HG02588 (cell line): ENCODE measurements at regions not wholly inside any gene's neighbourhood (a gene's known extent, or its start where the extent isn't known, plus 50 kb on each side); places are given as distances from the start of the nearest gene placed in this dataset.
A peak's percentile ranks its signal among the peaks of the same experiment; 100 is the strongest.
"Not testable (repeated sequence)": the region's sequence is repeated elsewhere in the genome, so short reads cannot be mapped to it uniquely, and the experiment has no call there.

Experiments
- ATAC-seq: cut with Tn5 transposase; IDR thresholded peaks from one replicate; pipeline ENCODE4 v1.9.1; 2021; ENCODE audit warnings: mild to moderate bottlenecking, moderate library complexity; ENCODE audit not compliant: unreplicated experiment

GRCh38 chr5:110917161-110917875 is 154.2 kb upstream of the TSLP start:
- ATAC-seq = no peak

GRCh38 chr5:110918683-110919082 is 152.8 kb upstream of the TSLP start:
- no peak for ATAC-seq

- no peak for ATAC-seq
Observed at GRCh38 chr5:110923971-110924370, 147.5 kb upstream of the TSLP start.

GRCh38 chr5:110925398-110925797 is 146.1 kb upstream of the TSLP start:
- ATAC-seq = no peak

- ATAC-seq = no peak
Observed at GRCh38 chr5:110925916-110926315, 145.6 kb upstream of the TSLP start.

GRCh38 chr5:110932755-110933488 is 138.6 kb upstream of the TSLP start:
- ATAC-seq = peak; percentile 79

GRCh38 chr5:110940136-110940535 is 131.4 kb upstream of the TSLP start:
- ATAC-seq = no peak

GRCh38 chr5:110945874-110946436 is 125.6 kb upstream of the TSLP start:
- no peak for ATAC-seq

- ATAC-seq = no peak
Observed at GRCh38 chr5:110951373-110951791, 120.1 kb upstream of the TSLP start.

- no peak for ATAC-seq
Observed at GRCh38 chr5:110956280-110956912, 115.1 kb upstream of the TSLP start.

- ATAC-seq = no peak
Observed at GRCh38 chr5:110956913-110957813, 114.3 kb upstream of the TSLP start.

GRCh38 chr5:110957934-110958333 is 113.6 kb upstream of the TSLP start:
- no peak for ATAC-seq

- ATAC-seq = no peak
Observed at GRCh38 chr5:110963495-110963894, 108.0 kb upstream of the TSLP start.

GRCh38 chr5:110965773-110966581 is 105.5 kb upstream of the TSLP start:
- ATAC-seq = no peak

- no peak for ATAC-seq
Observed at GRCh38 chr5:110968246-110969005, 103.1 kb upstream of the TSLP start.

GRCh38 chr5:110969502-110969901 is 102.0 kb upstream of the TSLP start:
- no peak for ATAC-seq

GRCh38 chr5:110973510-110973909 is 98.0 kb upstream of the TSLP start:
- ATAC-seq = no peak

- ATAC-seq = no peak
Observed at GRCh38 chr5:110977915-110978314, 93.6 kb upstream of the TSLP start.

- not testable (repeated sequence) for ATAC-seq
Observed at GRCh38 chr5:110985882-110986281, 85.6 kb upstream of the TSLP start.
